PC-3 (cell line): ENCODE measurements at regions not wholly inside any gene's neighbourhood (a gene's known extent, or its start where the extent isn't known, plus 50 kb on each side); places are given as distances from the start of the nearest gene placed in this dataset.

Source experiments
- ATAC-seq: fragments of 200-7000 bp; cut with Tn5 transposase; 2 replicates; pipeline ENCODE4 v1.9.1; 2020; ENCODE audit warnings: mild to moderate bottlenecking, moderate library complexity
- BruUV-seq: library from RNA; stranded (reverse); fragments of 400-500 nt; replicated peaks from 2 replicates; lab custom pipeline; 2021; lab: Mats Ljungman, UMichigan
- CTCF ChIA-PET: fragments of 300-600 bp; sonication (Branson Sonifier 250); formaldehyde crosslinking; loops from one replicate; lab custom pipeline; 2022; ENCODE audit warnings: antibody characterized with exemption; lab: Charles Lee
- POLR2A ChIA-PET: fragments of 300-600 bp; sonication (Branson Sonifier 250); formaldehyde crosslinking; loops from one replicate; lab custom pipeline; 2022; ENCODE audit warnings: antibody characterized with exemption; ENCODE audit not compliant: unreplicated experiment; lab: Charles Lee
- DNase-seq: peaks from one replicate; pipeline ENCODE4 v3.0.0-alpha.2; 2015
- H2AFZ ChIP-seq: fragments of 300-600 bp; sonication (generic); 2 replicates; pipeline ENCODE4 v1.6.0; 2016; ENCODE audit warnings: antibody characterized with exemption, low read length
- H3F3A ChIP-seq: fragments of 300-600 bp; sonication (generic); one replicate; pipeline ENCODE4 v1.6.0; 2017; ENCODE audit warnings: antibody characterized with exemption, low read length, control low read depth, mild to moderate bottlenecking; ENCODE audit not compliant: unreplicated experiment
- H3K27ac ChIP-seq: fragments of 300-600 bp; sonication (generic); 2 replicates; pipeline ENCODE4 v1.5.1; 2016; ENCODE audit warnings: mild to moderate bottlenecking, low read length
- H3K27me3 ChIP-seq: fragments of 300-600 bp; sonication (generic); 2 replicates; pipeline ENCODE4 v1.6.1; 2016; ENCODE audit warnings: low read length, mixed read lengths
- H3K36me3 ChIP-seq: fragments of 300-600 bp; sonication (generic); 2 replicates; pipeline ENCODE4 v1.6.1; 2016; ENCODE audit warnings: low read depth, mixed run types, low read length, mixed read lengths
- H3K4me1 ChIP-seq: fragments of 300-600 bp; sonication (generic); 2 replicates; pipeline ENCODE4 v1.5.1; 2016; ENCODE audit warnings: low read length; ENCODE audit not compliant: insufficient read depth
- H3K4me2 ChIP-seq: fragments of 300-600 bp; sonication (generic); 2 replicates; pipeline ENCODE4 v1.6.0; 2016; ENCODE audit warnings: low read length
- H3K4me3 ChIP-seq: fragments of 300-600 bp; sonication (generic); 2 replicates; pipeline ENCODE4 v1.5.1; 2016; ENCODE audit warnings: mild to moderate bottlenecking, low read length, mixed read lengths
- H3K79me2 ChIP-seq: fragments of 300-600 bp; sonication (generic); 2 replicates; pipeline ENCODE4 v1.6.1; 2017; ENCODE audit warnings: low read length, mixed read lengths
- H3K9ac ChIP-seq: fragments of 300-600 bp; sonication (generic); 2 replicates; pipeline ENCODE4 v1.6.0; 2016; ENCODE audit warnings: mild to moderate bottlenecking, low read length
- H3K9me2 ChIP-seq: fragments of 300-600 bp; sonication (generic); replicated peaks from 2 replicates; pipeline ENCODE4 v1.6.1; 2016; ENCODE audit warnings: mixed run types, low read length, mixed read lengths
- H3K9me3 ChIP-seq: fragments of 300-600 bp; sonication (generic); 2 replicates; pipeline ENCODE4 v1.6.1; 2016; ENCODE audit warnings: low read length, mixed read lengths
- H4K20me1 ChIP-seq: fragments of 300-600 bp; sonication (generic); 2 replicates; pipeline ENCODE4 v1.6.1; 2016; ENCODE audit warnings: low read length, mixed read lengths
- CTCF ChIP-seq: fragments of 300-600 bp; sonication (generic); conservative IDR thresholded peaks from 2 replicates; pipeline ENCODE4 v1.5.1; 2017; ENCODE audit warnings: antibody characterized with exemption, low read depth, mild to moderate bottlenecking, low read length
- EZH2 ChIP-seq: fragments of 300-600 bp; sonication (generic); IDR thresholded peaks from one replicate; pipeline ENCODE4 v1.6.1; 2017; ENCODE audit warnings: antibody characterized with exemption, mild to moderate bottlenecking, low read length; ENCODE audit not compliant: unreplicated experiment
- EZH2phosphoT487 ChIP-seq: fragments of 300-600 bp; sonication (generic); IDR thresholded peaks from 2 replicates; pipeline ENCODE4 v1.6.1; 2018; ENCODE audit warnings: mild to moderate bottlenecking, antibody characterized with exemption, low read length, borderline replicate concordance
- intact Hi-C: fragments of 100-400 bp; cut with micrococcal nuclease; formaldehyde crosslinking; loops from 2 replicates; pipeline ENCODE4 v1.9.0; 2023

GRCh38 chr3:18058666-18059065 lies 316.2 kb upstream of the TBC1D5 start:
- Histone ChIP-seq H3K9me3 (no peaks in the 10 kb centered on the region), H3F3A (no peaks in the 10 kb centered on the region), H3K27me3 (no peaks in the 10 kb centered on the region), H4K20me1 (no peaks in the 10 kb centered on the region), H3K9ac (no peak overlapping the region), H3K36me3 (no peaks in the 10 kb centered on the region), H3K4me3 (no peak overlapping the region), H3K79me2 (no peaks in the 10 kb centered on the region), H2AFZ (peak overlapping the region; percentile 3; the same call in 1 of the 2 replicates), H3K27ac (no peak overlapping the region), H3K9me2 (0 out of 2 replicates have a peak, but pooled peaks cover 4% of the 10 kb centered on the region), H3K4me1 (peaks cover 17% of the 10 kb centered on the region), H3K4me2 (no peak overlapping the region)
- no peak for TF ChIP-seq EZH2phosphoT487
- no peak for TF ChIP-seq EZH2
- no peak for TF ChIP-seq CTCF
- intact Hi-C loops: no loop called here
- DNase-seq (peak; percentile 35), ATAC-seq (no peak)
- ChIA-PET POLR2A (no interaction called here), CTCF (no interaction called here)
- BruUV-seq: no TSS peak

DNA sequence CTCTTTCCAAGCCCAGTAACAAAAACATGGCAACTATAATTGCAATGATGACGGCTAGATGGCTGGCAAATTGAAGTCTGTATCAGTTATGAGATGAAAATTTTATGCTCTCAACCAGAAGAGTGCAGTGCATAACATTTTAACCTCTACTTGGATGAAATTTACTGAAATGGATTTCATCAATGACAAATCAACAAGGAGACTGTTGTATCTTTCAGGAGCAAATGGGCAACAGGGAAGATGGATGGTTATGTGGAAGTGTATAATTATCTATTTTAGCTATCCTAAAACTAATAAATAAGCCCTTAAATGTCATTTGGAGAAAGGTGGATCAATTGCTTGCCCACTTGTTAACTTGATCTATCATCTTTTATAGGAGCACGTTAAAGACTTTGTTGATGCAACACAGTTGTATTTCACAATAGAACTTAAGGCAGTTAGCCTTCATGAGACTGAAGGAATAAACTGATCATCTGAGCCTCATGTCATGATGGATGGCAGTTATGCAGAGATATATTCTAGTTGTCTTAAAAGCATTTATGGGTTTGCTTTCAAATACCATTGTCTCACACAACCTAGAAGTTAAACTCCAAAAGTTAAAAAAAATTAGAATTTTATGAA lies 315.1 kb upstream of the TBC1D5 start:
- BruUV-seq: no TSS peak
- POLR2A ChIA-PET: no interaction called here
- no peak overlapping the region for H3K9ac ChIP-seq
- no peaks in the 10 kb centered on the region for H3K27me3 ChIP-seq
- H3K4me3 ChIP-seq: no peak overlapping the region
- no peaks in the 10 kb centered on the region for H3K79me2 ChIP-seq
- H3F3A ChIP-seq: no peaks in the 10 kb centered on the region
- H3K9me2 ChIP-seq: 0 out of 2 replicates have a peak, but pooled peaks cover 4% of the 10 kb centered on the region
- CTCF ChIA-PET: no interaction called here
- no peaks in the 10 kb centered on the region for H3K36me3 ChIP-seq
- intact Hi-C loops: no loop called here
- no peak overlapping the region for H3K4me2 ChIP-seq
- H3K9me3 ChIP-seq: no peaks in the 10 kb centered on the region
- no peak overlapping the region for H2AFZ ChIP-seq
- TF ChIP-seq EZH2: no peak
- TF ChIP-seq EZH2phosphoT487: no peak
- no peak for TF ChIP-seq CTCF
- ATAC-seq (no peak), DNase-seq (no peak)
- H3K4me1 ChIP-seq: peaks cover 12% of the 10 kb centered on the region
- no peak overlapping the region for H3K27ac ChIP-seq
- H4K20me1 ChIP-seq: no peaks in the 10 kb centered on the region

DNA sequence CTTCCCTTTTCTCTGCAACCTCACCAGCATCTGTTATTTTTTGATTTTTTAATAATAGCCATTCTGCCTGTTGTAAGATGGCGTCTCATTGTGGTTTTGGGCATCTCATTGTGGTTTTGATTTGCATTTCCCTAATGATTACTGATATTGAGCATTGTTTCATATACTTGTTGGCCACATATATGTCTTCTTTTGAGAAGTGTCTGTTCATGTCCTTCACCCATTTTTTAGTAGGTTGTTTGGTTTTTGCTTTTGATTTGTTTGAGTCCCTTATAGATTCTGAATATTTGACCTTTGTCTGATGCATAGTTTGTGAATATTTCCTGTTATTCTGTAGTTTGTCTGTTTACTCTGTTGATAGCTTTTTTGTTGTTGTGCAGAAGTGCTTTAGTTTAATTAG lies 312.2 kb upstream of the TBC1D5 start:
- POLR2A ChIA-PET: no interaction called here
- H3K4me3 ChIP-seq: no peak overlapping the region

More for the DNA sequence above, 312.2 kb upstream of the TBC1D5 start:
- no peaks in the 10 kb centered on the region for H3K36me3 ChIP-seq
- 0 out of 2 replicates have a peak, but pooled peaks cover under 1% of the 10 kb centered on the region for H3K9me2 ChIP-seq
- H3K9me3 ChIP-seq: no peaks in the 10 kb centered on the region
- no TSS peak for BruUV-seq
- no peak for DNase-seq
- no peak for ATAC-seq
- intact Hi-C loops: no loop called here
- TF ChIP-seq EZH2phosphoT487 (no peak), EZH2 (no peak), CTCF (no peak)
- no peak overlapping the region for H3K9ac ChIP-seq
- H2AFZ ChIP-seq: no peak overlapping the region
- H3K27ac ChIP-seq: no peak overlapping the region
- no peak overlapping the region for H3K4me2 ChIP-seq
- no peaks in the 10 kb centered on the region for H3K79me2 ChIP-seq
- H3F3A ChIP-seq: no peaks in the 10 kb centered on the region
- CTCF ChIA-PET: no interaction called here
- no peaks in the 10 kb centered on the region for H4K20me1 ChIP-seq
- no peaks in the 10 kb centered on the region for H3K27me3 ChIP-seq
- H3K4me1 ChIP-seq: no peaks in the 10 kb centered on the region
